GM12872 (cell line): ENCODE measurements at regions not wholly inside any gene's neighbourhood (a gene's known extent, or its start where the extent isn't known, plus 50 kb on each side); places are given as distances from the start of the nearest gene placed in this dataset.

Experiments
- CTCF ChIP-seq: IDR thresholded peaks from 3 replicates; pipeline ENCODE4 v1.5.1; 2011; ENCODE audit warnings: low read depth, mild to moderate bottlenecking, low read length, moderate library complexity; ENCODE audit not compliant: insufficient read depth

GRCh38 chr16:86857807-86858206 lies 279.5 kb downstream of the FOXL1 start:
- no peak for TF ChIP-seq CTCF

GRCh38 chr16:86858501-86858900 lies 280.2 kb downstream of the FOXL1 start:
- no peak for TF ChIP-seq CTCF

GRCh38 chr16:86862595-86863280 lies 284.4 kb downstream of the FOXL1 start:
- TF ChIP-seq CTCF, result no peak

GRCh38 chr16:86863609-86864008 lies 285.3 kb downstream of the FOXL1 start:
- TF ChIP-seq CTCF, result no peak

- no peak for TF ChIP-seq CTCF
Observed at GRCh38 chr16:86864586-86864985, 286.2 kb downstream of the FOXL1 start.

- TF ChIP-seq CTCF, result no peak
Observed at GRCh38 chr16:86865851-86866662, 287.7 kb downstream of the FOXL1 start.

- no peak for TF ChIP-seq CTCF
Observed at GRCh38 chr16:86866986-86867722, 288.8 kb downstream of the FOXL1 start.
